ENCODE measurements at regions not wholly inside any gene's neighbourhood (a gene's known extent, or its start where the extent isn't known, plus 50 kb on each side); places are given as distances from the start of the nearest gene placed in this dataset.

DNA sequence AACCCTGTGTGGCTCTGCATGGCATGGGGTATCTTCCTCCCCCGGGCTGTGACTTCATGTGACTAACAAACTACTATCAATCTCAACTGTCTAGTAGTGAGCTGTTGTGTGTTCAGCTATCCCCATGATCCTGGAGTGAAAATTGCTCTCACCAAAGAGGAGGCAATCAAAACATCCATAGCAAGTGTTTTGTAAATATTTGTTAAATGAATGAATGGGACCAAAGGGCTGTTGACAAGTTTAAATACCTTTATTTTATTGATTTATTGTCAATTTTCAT is 138.1 kb upstream of the CPM start:
- no peak overlapping the region for H3K27ac ChIP-seq
- no peaks in the 10 kb centered on the region for H3K27me3 ChIP-seq
- no peaks in the 10 kb centered on the region for H3K9me3 ChIP-seq
- WGBS, 2 donors: 67 to 82% methylated on average over 1 of the region's 1 CpG
- H3K36me3 ChIP-seq: no peaks in the 10 kb centered on the region
- no peak overlapping the region for H3K4me3 ChIP-seq
- no peaks in the 10 kb centered on the region for H3K4me1 ChIP-seq
- DNase-seq (ENCODE audit: low spot score in 2 of 2): no peak
- TF ChIP-seq POLR2A (IDR thresholded peaks at IDR 0.05) (no peak), EP300 (IDR thresholded peaks at IDR 0.05) (no peak)
- TF ChIP-seq, protein P1, sequence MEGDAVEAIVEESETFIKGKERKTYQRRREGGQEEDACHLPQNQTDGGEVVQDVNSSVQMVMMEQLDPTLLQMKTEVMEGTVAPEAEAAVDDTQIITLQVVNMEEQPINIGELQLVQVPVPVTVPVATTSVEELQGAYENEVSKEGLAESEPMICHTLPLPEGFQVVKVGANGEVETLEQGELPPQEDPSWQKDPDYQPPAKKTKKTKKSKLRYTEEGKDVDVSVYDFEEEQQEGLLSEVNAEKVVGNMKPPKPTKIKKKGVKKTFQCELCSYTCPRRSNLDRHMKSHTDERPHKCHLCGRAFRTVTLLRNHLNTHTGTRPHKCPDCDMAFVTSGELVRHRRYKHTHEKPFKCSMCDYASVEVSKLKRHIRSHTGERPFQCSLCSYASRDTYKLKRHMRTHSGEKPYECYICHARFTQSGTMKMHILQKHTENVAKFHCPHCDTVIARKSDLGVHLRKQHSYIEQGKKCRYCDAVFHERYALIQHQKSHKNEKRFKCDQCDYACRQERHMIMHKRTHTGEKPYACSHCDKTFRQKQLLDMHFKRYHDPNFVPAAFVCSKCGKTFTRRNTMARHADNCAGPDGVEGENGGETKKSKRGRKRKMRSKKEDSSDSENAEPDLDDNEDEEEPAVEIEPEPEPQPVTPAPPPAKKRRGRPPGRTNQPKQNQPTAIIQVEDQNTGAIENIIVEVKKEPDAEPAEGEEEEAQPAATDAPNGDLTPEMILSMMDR (IDR thresholded peaks at IDR 0.05): no peak

DNA sequence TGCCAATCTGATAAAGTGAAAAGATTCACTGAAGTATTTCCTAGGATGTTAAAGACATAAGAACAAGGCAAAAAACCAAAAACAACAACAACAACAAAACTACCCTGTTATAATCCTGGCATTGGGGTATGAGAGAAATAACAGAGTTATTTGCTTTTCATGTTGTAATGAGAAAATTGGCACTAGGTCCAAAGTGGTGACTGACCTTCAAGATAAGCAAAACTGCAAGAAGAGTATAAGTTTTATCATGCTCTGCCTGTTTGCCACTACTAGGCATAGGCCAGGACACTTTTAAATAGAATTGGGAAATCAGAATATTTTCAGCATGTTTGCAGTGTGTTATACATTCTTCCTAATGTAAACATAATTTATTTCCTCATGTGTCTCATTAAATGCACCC is 140.1 kb upstream of the CPM start:
- Histone ChIP-seq H3K4me1 (no peaks in the 10 kb centered on the region), H3K9me3 (no peaks in the 10 kb centered on the region), H3K36me3 (no peaks in the 10 kb centered on the region), H3K27me3 (no peaks in the 10 kb centered on the region), H3K4me3 (no peak overlapping the region), H3K27ac (no peak overlapping the region)
- DNase-seq (ENCODE audit: low spot score in 2 of 2): no peak
- TF ChIP-seq EP300 (IDR thresholded peaks at IDR 0.05): no peak
- TF ChIP-seq, protein P1 (IDR thresholded peaks at IDR 0.05): no peak

- 87 to 88% methylated on average over 5 of the region's 5 CpGs for WGBS, 2 donors
- no peak for DNase-seq (ENCODE audit: low spot score in 2 of 2)
- Histone ChIP-seq H3K27me3 (no peaks in the 10 kb centered on the region), H3K4me3 (no peak overlapping the region), H3K4me1 (no peaks in the 10 kb centered on the region), H3K36me3 (no peaks in the 10 kb centered on the region), H3K9me3 (no peaks in the 10 kb centered on the region), H3K27ac (no peak overlapping the region)
- TF ChIP-seq, protein P1 (IDR thresholded peaks at IDR 0.05): no peak
- no peak for TF ChIP-seq EP300 (IDR thresholded peaks at IDR 0.05)
- no peak for TF ChIP-seq POLR2A (IDR thresholded peaks at IDR 0.05)
These were observed 141.8 kb upstream of the CPM start for GRCh38 chr12:69074556-69075349.

DNA sequence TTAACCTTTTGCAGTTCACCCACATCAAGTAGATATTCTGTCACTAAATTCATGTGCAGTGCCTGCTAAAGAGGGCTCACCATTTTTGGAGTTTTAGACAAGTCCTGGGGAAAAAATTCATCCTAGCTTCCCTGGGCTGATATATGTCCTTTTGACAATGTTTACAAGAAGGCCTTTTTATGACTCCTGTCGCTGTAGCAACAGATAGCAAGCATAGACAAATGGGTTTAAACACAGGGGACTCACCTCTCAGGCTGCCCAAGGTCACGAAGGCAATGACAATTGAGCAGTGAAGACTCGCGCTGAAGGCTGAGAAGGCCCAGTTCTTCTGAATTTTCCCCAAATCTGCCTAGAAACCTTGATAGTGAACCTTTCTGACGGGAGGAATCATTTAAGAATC is 150.7 kb upstream of the CPM start:
- H3K36me3 ChIP-seq: no peaks in the 10 kb centered on the region
- no peak overlapping the region for H3K4me3 ChIP-seq
- DNase-seq (ENCODE audit: low spot score in 2 of 2): no peak
- H3K27me3 ChIP-seq: no peaks in the 10 kb centered on the region
- 65% methylated on average over 5 of the region's 5 CpGs for WGBS, 2 donors
- H3K4me1 ChIP-seq: no peaks in the 10 kb centered on the region
- no peak for TF ChIP-seq EP300 (IDR thresholded peaks at IDR 0.05)
- no peak for TF ChIP-seq POLR2A (IDR thresholded peaks at IDR 0.05)
- H3K9me3 ChIP-seq: no peaks in the 10 kb centered on the region
- H3K27ac ChIP-seq: no peak overlapping the region

- no peaks in the 10 kb centered on the region for H3K9me3 ChIP-seq
- H3K27me3 ChIP-seq: no peaks in the 10 kb centered on the region
- H3K4me1 ChIP-seq: no peaks in the 10 kb centered on the region
- no peak for DNase-seq (ENCODE audit: low spot score in 2 of 2)
- H3K27ac ChIP-seq: no peak overlapping the region
- H3K4me3 ChIP-seq: no peak overlapping the region
- H3K36me3 ChIP-seq: no peaks in the 10 kb centered on the region
- TF ChIP-seq, protein P1 (IDR thresholded peaks at IDR 0.05): no peak
- TF ChIP-seq POLR2A (IDR thresholded peaks at IDR 0.05) (no peak), EP300 (IDR thresholded peaks at IDR 0.05) (no peak)
These were observed 151.9 kb upstream of the CPM start for GRCh38 chr12:69084816-69085378.

Measured in tibial nerve (tissue), 4 donors.